C4-2B (cell line): ENCODE measurements at regions not wholly inside any gene's neighbourhood (a gene's known extent, or its start where the extent isn't known, plus 50 kb on each side); places are given as distances from the start of the nearest gene placed in this dataset.

Source experiments
- ZFX ChIP-seq: fragments of 450-650 bp; IDR thresholded peaks from 2 replicates; pipeline ENCODE4 v1.6.1; 2017
- TF ChIP-seq, protein P1 (sequence below): fragments of 450-650 bp; conservative IDR thresholded peaks from 2 replicates; pipeline ENCODE4 v1.5.1; 2017; ENCODE audit warnings: mild to moderate bottlenecking

DNA sequence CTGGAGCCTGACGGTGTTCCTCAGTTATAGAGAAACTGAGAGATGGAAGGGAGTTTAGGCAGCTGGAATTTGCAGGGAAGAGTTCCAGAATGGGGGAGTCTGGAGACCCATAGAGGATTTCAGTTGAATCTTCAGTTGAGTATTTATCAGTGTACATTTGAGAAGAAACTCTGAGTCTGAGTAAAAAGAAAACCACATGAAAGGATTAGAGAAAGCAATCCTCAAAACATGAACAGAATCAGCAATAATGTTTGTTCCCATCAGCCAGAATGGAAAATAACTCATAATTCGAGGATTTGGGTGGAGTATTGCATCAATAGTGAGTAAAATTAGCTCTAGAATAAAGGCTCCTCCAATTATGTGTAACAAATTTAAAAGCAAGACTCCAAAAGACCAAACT lies 130.0 kb upstream of the AHR start:
- TF ChIP-seq, protein P1, sequence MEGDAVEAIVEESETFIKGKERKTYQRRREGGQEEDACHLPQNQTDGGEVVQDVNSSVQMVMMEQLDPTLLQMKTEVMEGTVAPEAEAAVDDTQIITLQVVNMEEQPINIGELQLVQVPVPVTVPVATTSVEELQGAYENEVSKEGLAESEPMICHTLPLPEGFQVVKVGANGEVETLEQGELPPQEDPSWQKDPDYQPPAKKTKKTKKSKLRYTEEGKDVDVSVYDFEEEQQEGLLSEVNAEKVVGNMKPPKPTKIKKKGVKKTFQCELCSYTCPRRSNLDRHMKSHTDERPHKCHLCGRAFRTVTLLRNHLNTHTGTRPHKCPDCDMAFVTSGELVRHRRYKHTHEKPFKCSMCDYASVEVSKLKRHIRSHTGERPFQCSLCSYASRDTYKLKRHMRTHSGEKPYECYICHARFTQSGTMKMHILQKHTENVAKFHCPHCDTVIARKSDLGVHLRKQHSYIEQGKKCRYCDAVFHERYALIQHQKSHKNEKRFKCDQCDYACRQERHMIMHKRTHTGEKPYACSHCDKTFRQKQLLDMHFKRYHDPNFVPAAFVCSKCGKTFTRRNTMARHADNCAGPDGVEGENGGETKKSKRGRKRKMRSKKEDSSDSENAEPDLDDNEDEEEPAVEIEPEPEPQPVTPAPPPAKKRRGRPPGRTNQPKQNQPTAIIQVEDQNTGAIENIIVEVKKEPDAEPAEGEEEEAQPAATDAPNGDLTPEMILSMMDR, result no peak
- no peak for TF ChIP-seq ZFX
